Keratinocyte (primary cell): ENCODE measurements at regions not wholly inside any gene's neighbourhood (a gene's known extent, or its start where the extent isn't known, plus 50 kb on each side); places are given as distances from the start of the nearest gene placed in this dataset.

Experiments
- CTCF ChIP-seq, 3 experiments: IDR thresholded peaks in 1 of 3; conservative IDR thresholded peaks in 1 of 3; optimal IDR thresholded peaks in 1 of 3; 2 replicates in 2 of 3; 3 replicates in 1 of 3; pipeline versions ENCODE3 to v1.5.1; 2011; ENCODE audit warnings: low read length in 3 of 3, mild to moderate bottlenecking in 3 of 3, moderate library complexity in 2 of 3, control low read depth in 1 of 3, inconsistent platforms in 1 of 3; ENCODE audit not compliant: insufficient read depth in 2 of 3; ENCODE audit errors: extremely low read depth in 1 of 3
- EZH2 ChIP-seq: IDR thresholded peaks from one replicate; pipeline ENCODE4 v1.6.1; 2012; ENCODE audit warnings: inconsistent platforms, mild to moderate bottlenecking, low read length, moderate library complexity

- TF ChIP-seq CTCF (optimal IDR thresholded peaks at IDR 0.05 in 1 of 3, IDR thresholded peaks at IDR 0.05 in 1 of 3, conservative IDR thresholded peaks at IDR 0.05 in 1 of 3; ENCODE audit: extremely low read depth in 1 of 3, insufficient read depth in 2 of 3, low read length in 3 of 3) (no peak), EZH2 (no peak)
These were observed 125.2 kb upstream of the DSCAM start for GRCh38 chr21:40972151-40972550.
